GM12865 (cell line): ENCODE measurements at regions not wholly inside any gene's neighbourhood (a gene's known extent, or its start where the extent isn't known, plus 50 kb on each side); places are given as distances from the start of the nearest gene placed in this dataset.

Experiments used
- DNase-seq: peaks from one replicate; pipeline ENCODE4 v3.0.0; 2010; ENCODE audit warnings: low read depth
- H3K4me3 ChIP-seq: 2 replicates; pipeline ENCODE4 v1.5.1; 2011; ENCODE audit warnings: mild to moderate bottlenecking, low read depth, low read length, control low read depth
- CTCF ChIP-seq: IDR thresholded peaks from 2 replicates; pipeline ENCODE4 v1.5.1; 2011; ENCODE audit warnings: low read length, control low read depth, low read depth, inconsistent platforms; ENCODE audit not compliant: insufficient read depth; ENCODE audit errors: missing control alignments

GRCh38 chr17:69800870-69801269 lies 274.2 kb upstream of the KCNJ16 start:
- no peak for DNase-seq
- no peak for TF ChIP-seq CTCF
- H3K4me3 ChIP-seq, result no peak overlapping the region

GRCh38 chr17:69801368-69801767 lies 273.7 kb upstream of the KCNJ16 start:
- H3K4me3 ChIP-seq, result no peak overlapping the region
- no peak for DNase-seq
- TF ChIP-seq CTCF, result no peak

- TF ChIP-seq CTCF, result no peak
- no peak overlapping the region for H3K4me3 ChIP-seq
- no peak for DNase-seq
Measured at GRCh38 chr17:69802045-69802740, 272.8 kb upstream of the KCNJ16 start.

GRCh38 chr17:69809331-69809730 lies 265.7 kb upstream of the KCNJ16 start:
- TF ChIP-seq CTCF, result no peak
- no peak overlapping the region for H3K4me3 ChIP-seq
- DNase-seq, result no peak

- no peak overlapping the region for H3K4me3 ChIP-seq
- TF ChIP-seq CTCF, result no peak
- DNase-seq, result no peak
Measured at GRCh38 chr17:69810326-69810965, 264.6 kb upstream of the KCNJ16 start.

- no peak for TF ChIP-seq CTCF
- H3K4me3 ChIP-seq, result no peak overlapping the region
- no peak for DNase-seq
Measured at GRCh38 chr17:69812240-69812837, 262.7 kb upstream of the KCNJ16 start.
